ENCODE measurements at regions not wholly inside any gene's neighbourhood (a gene's known extent, or its start where the extent isn't known, plus 50 kb on each side); places are given as distances from the start of the nearest gene placed in this dataset.

DNA sequence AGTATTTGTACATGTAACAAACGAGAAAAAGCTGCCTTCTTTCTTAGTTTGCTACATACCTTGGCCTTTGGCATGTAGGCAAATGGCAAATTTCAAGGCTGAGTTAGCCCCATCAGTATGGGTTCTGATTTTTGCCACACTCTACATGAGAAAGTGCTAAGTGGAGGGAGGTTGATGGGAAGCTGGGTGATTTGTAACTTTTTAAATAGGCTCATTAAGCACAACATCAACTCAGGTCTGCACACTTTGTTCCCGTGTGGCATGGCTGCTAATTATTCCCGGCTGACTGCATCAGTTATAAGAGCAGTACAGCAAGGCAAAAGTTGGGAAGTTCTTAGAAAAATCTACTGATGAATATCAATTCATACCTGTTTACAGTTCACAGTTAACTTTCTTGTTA is 172.8 kb upstream of the MAP3K7 start:
- ChIA-PET POLR2A (ENCODE audit: unreplicated experiment) (no interaction called here), CTCF (no interaction called here)
- Histone ChIP-seq H3K9me3 (ENCODE audit: insufficient read depth, low read depth) (no peaks in the 10 kb centered on the region), H3K36me3 (ENCODE audit: low read depth) (no peaks in the 10 kb centered on the region), H3K9me2 (ENCODE audit: insufficient read depth) (no peaks in the 10 kb centered on the region), H3K4me1 (replicated peaks; ENCODE audit: insufficient read depth) (no peaks in the 10 kb centered on the region), H2AFZ (no peak overlapping the region), H3F3A (ENCODE audit: insufficient read depth, low read depth) (no peaks in the 10 kb centered on the region), H3K4me3 (no peak overlapping the region), H3K27me3 (ENCODE audit: insufficient read depth, low read depth) (no peaks in the 10 kb centered on the region), H3K27ac (no peak overlapping the region), H3K79me2 (ENCODE audit: low read depth) (no peaks in the 10 kb centered on the region), H4K20me1 (ENCODE audit: insufficient read depth) (no peaks in the 10 kb centered on the region), H3K4me2 (no peak overlapping the region)
- BruUV-seq (replicated peaks) = no TSS peak
- DNase-seq = no peak
- intact Hi-C loops (cut with micrococcal nuclease; ENCODE audit: unreplicated experiment) = no loop called here
- TF ChIP-seq, protein P1, sequence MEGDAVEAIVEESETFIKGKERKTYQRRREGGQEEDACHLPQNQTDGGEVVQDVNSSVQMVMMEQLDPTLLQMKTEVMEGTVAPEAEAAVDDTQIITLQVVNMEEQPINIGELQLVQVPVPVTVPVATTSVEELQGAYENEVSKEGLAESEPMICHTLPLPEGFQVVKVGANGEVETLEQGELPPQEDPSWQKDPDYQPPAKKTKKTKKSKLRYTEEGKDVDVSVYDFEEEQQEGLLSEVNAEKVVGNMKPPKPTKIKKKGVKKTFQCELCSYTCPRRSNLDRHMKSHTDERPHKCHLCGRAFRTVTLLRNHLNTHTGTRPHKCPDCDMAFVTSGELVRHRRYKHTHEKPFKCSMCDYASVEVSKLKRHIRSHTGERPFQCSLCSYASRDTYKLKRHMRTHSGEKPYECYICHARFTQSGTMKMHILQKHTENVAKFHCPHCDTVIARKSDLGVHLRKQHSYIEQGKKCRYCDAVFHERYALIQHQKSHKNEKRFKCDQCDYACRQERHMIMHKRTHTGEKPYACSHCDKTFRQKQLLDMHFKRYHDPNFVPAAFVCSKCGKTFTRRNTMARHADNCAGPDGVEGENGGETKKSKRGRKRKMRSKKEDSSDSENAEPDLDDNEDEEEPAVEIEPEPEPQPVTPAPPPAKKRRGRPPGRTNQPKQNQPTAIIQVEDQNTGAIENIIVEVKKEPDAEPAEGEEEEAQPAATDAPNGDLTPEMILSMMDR (conservative IDR thresholded peaks at IDR 0.05) = no peak

DNA sequence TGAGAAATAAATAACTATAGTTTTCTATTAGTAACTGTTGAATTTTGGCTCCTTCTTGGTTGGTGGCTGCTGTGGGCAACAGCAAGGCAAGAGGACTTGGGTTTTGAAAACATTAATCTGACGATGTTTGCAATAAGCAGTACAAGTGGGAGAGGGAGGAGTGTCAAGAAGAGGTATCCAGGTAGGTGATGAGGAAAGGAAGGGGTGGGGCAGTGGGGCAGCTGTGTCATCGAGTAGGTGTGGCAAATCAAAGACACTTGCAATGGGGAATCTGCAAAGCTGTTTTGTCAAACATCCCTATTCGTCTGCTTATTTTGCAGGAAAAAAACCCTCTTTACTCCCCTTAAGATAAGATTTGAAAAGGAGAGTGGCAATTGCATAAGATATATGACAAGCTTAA is 171.9 kb upstream of the MAP3K7 start:
- Histone ChIP-seq H4K20me1 (ENCODE audit: insufficient read depth) (no peaks in the 10 kb centered on the region), H3K27ac (no peak overlapping the region), H3K79me2 (ENCODE audit: low read depth) (no peaks in the 10 kb centered on the region), H3K27me3 (ENCODE audit: insufficient read depth, low read depth) (no peaks in the 10 kb centered on the region), H3K4me1 (replicated peaks; ENCODE audit: insufficient read depth) (no peaks in the 10 kb centered on the region), H2AFZ (no peak overlapping the region), H3K4me3 (no peak overlapping the region), H3K9me2 (ENCODE audit: insufficient read depth) (no peaks in the 10 kb centered on the region), H3K4me2 (no peak overlapping the region), H3K9me3 (ENCODE audit: insufficient read depth, low read depth) (no peaks in the 10 kb centered on the region), H3F3A (ENCODE audit: insufficient read depth, low read depth) (no peaks in the 10 kb centered on the region), H3K36me3 (ENCODE audit: low read depth) (no peaks in the 10 kb centered on the region)
- no TSS peak for BruUV-seq (replicated peaks)
- ChIA-PET CTCF (no interaction called here), POLR2A (ENCODE audit: unreplicated experiment) (no interaction called here)
- DNase-seq = no peak
- intact Hi-C loops (cut with micrococcal nuclease; ENCODE audit: unreplicated experiment) = no loop called here
- TF ChIP-seq EZH2 (IDR thresholded peaks at IDR 0.05; ENCODE audit: low read depth) = no peak
- TF ChIP-seq, protein P1 (conservative IDR thresholded peaks at IDR 0.05) = no peak

GRCh38 chr6:90753820-90754643 is 167.2 kb upstream of the MAP3K7 start:
- Histone ChIP-seq H3K4me1 (replicated peaks; ENCODE audit: insufficient read depth) (no peaks in the 10 kb centered on the region), H3K27ac (no peak overlapping the region), H3K9me3 (ENCODE audit: insufficient read depth, low read depth) (no peaks in the 10 kb centered on the region), H3F3A (ENCODE audit: insufficient read depth, low read depth) (no peaks in the 10 kb centered on the region), H3K4me2 (no peak overlapping the region), H3K9me2 (ENCODE audit: insufficient read depth) (no peaks in the 10 kb centered on the region), H3K79me2 (ENCODE audit: low read depth) (no peaks in the 10 kb centered on the region), H3K4me3 (no peak overlapping the region), H3K27me3 (ENCODE audit: insufficient read depth, low read depth) (no peaks in the 10 kb centered on the region), H4K20me1 (ENCODE audit: insufficient read depth) (no peaks in the 10 kb centered on the region), H3K36me3 (ENCODE audit: low read depth) (no peaks in the 10 kb centered on the region), H2AFZ (no peak overlapping the region)
- BruUV-seq (replicated peaks) = no TSS peak
- DNase-seq = no peak
- no peak for TF ChIP-seq EZH2 (IDR thresholded peaks at IDR 0.05; ENCODE audit: low read depth)
- TF ChIP-seq, protein P1 (conservative IDR thresholded peaks at IDR 0.05) = no peak
- POLR2A ChIA-PET (ENCODE audit: unreplicated experiment) = no interaction called here
- CTCF ChIA-PET = no interaction called here
- intact Hi-C loops (cut with micrococcal nuclease; ENCODE audit: unreplicated experiment) = no loop called here
